Chondrocyte (in vitro differentiated cells): ENCODE measurements at regions not wholly inside any gene's neighbourhood (a gene's known extent, or its start where the extent isn't known, plus 50 kb on each side); places are given as distances from the start of the nearest gene placed in this dataset.
A peak's percentile ranks its signal among the peaks of the same experiment; 100 is the strongest.

Experiments
- DNase-seq: peaks from one replicate; pipeline ENCODE4 v3.0.0; 2021; ENCODE audit warnings: mixed read lengths, low spot score
- H3K27ac Mint-ChIP-seq: one replicate; pipeline ENCODE4 v1.8.0; 2021; ENCODE audit warnings: mild to moderate bottlenecking, moderate library complexity, mixed read lengths; ENCODE audit not compliant: unreplicated experiment
- H3K27me3 Mint-ChIP-seq: 2 replicates; pipeline ENCODE4 v1.8.0; 2021; ENCODE audit warnings: low read depth, mixed read lengths
- H3K36me3 Mint-ChIP-seq: 2 replicates; pipeline ENCODE4 v1.8.0; 2021; ENCODE audit warnings: low read depth, mixed read lengths
- H3K4me1 Mint-ChIP-seq: 2 replicates; pipeline ENCODE4 v1.8.0; 2021; ENCODE audit warnings: low read depth, mild to moderate bottlenecking, mixed read lengths
- H3K4me3 Mint-ChIP-seq: one replicate; pipeline ENCODE4 v1.8.0; 2021; ENCODE audit warnings: mild to moderate bottlenecking, moderate library complexity, mixed read lengths; ENCODE audit not compliant: unreplicated experiment
- H3K9me3 Mint-ChIP-seq: 2 replicates; pipeline ENCODE4 v1.8.0; 2021; ENCODE audit warnings: low read depth, mixed read lengths
- TF ChIP-seq, protein P1 (sequence below): fragments of 200-600 bp; sonication (generic); IDR thresholded peaks from 2 replicates; pipeline ENCODE4 v1.5.0; 2021; ENCODE audit warnings: antibody characterized with exemption, mild to moderate bottlenecking, moderate library complexity

DNA sequence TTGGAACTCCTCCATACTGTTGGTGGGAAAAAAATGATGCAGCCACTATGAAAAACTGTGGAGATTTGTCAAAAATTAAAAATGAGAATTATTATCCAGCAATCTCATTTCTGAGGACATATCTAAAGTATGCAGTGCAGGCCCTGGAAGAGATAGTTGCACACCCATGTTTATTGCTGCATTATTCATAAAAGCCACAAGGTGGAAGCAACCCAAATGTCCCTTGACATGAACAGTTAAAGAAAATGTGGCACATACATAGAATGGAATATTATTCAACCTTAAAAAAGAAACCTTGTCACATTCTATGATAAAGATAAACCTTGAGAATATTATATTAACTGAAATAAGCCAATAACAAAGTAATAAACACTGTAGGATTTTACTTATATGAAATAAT lies 80.9 kb upstream of the ARHGEF26 start:
- no peak overlapping the region for H3K4me3 Mint-ChIP-seq
- no peak for DNase-seq
- H3K27ac Mint-ChIP-seq: no peak overlapping the region
- no peaks in the 10 kb centered on the region for H3K9me3 Mint-ChIP-seq
- H3K36me3 Mint-ChIP-seq: no peaks in the 10 kb centered on the region
- H3K4me1 Mint-ChIP-seq: no peaks in the 10 kb centered on the region
- peaks cover 3% of the 10 kb centered on the region for H3K27me3 Mint-ChIP-seq
- TF ChIP-seq, protein P1, sequence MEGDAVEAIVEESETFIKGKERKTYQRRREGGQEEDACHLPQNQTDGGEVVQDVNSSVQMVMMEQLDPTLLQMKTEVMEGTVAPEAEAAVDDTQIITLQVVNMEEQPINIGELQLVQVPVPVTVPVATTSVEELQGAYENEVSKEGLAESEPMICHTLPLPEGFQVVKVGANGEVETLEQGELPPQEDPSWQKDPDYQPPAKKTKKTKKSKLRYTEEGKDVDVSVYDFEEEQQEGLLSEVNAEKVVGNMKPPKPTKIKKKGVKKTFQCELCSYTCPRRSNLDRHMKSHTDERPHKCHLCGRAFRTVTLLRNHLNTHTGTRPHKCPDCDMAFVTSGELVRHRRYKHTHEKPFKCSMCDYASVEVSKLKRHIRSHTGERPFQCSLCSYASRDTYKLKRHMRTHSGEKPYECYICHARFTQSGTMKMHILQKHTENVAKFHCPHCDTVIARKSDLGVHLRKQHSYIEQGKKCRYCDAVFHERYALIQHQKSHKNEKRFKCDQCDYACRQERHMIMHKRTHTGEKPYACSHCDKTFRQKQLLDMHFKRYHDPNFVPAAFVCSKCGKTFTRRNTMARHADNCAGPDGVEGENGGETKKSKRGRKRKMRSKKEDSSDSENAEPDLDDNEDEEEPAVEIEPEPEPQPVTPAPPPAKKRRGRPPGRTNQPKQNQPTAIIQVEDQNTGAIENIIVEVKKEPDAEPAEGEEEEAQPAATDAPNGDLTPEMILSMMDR: peak; percentile 71

DNA sequence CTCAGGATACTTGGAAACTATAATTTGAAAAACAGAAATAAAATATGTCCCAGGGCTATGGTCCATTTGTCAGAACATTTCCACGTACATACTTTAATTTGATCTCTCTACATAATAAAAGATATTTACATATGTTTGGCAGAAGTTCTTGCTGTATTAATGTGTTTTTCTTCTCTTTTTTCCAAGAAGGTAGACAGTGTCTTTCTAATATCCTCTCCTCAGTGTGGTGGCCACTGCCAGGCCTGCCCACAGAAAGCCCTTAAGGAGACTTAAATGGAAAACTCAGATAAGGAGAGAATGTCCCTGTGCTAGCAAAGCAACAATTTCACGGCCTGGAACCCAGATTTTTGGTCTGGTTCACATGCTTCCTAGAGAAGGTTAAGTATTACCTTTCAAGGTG lies 76.5 kb upstream of the ARHGEF26 start:
- Mint-ChIP-seq H3K27ac (no peak overlapping the region), H3K4me1 (no peaks in the 10 kb centered on the region), H3K36me3 (no peaks in the 10 kb centered on the region), H3K4me3 (no peak overlapping the region), H3K9me3 (no peaks in the 10 kb centered on the region), H3K27me3 (peaks cover 3% of the 10 kb centered on the region)
- TF ChIP-seq, protein P1: no peak
- DNase-seq: no peak

- Mint-ChIP-seq H3K27me3 (no peaks in the 10 kb centered on the region), H3K27ac (no peak overlapping the region), H3K9me3 (peaks cover 3% of the 10 kb centered on the region), H3K36me3 (no peaks in the 10 kb centered on the region), H3K4me1 (no peaks in the 10 kb centered on the region), H3K4me3 (no peak overlapping the region)
- no peak for DNase-seq
- TF ChIP-seq, protein P1: no peak
Measured at GRCh38 chr3:154050216-154050615, 71.0 kb upstream of the ARHGEF26 start.

GRCh38 chr3:154050766-154051165 lies 70.4 kb upstream of the ARHGEF26 start:
- Mint-ChIP-seq H3K4me3 (no peak overlapping the region), H3K27ac (no peak overlapping the region), H3K27me3 (no peaks in the 10 kb centered on the region), H3K9me3 (peaks cover 3% of the 10 kb centered on the region), H3K4me1 (no peaks in the 10 kb centered on the region), H3K36me3 (no peaks in the 10 kb centered on the region)
- TF ChIP-seq, protein P1: no peak
- no peak for DNase-seq

- Mint-ChIP-seq H3K9me3 (no peaks in the 10 kb centered on the region), H3K27me3 (no peaks in the 10 kb centered on the region), H3K4me1 (peaks cover 22% of the 10 kb centered on the region), H3K36me3 (no peaks in the 10 kb centered on the region), H3K4me3 (no peak overlapping the region), H3K27ac (peak overlapping the region; percentile 87)
- DNase-seq: no peak
- TF ChIP-seq, protein P1: no peak
Measured at GRCh38 chr3:154059833-154060232, 61.4 kb upstream of the ARHGEF26 start.
